GM10248 (cell line): ENCODE measurements at regions not wholly inside any gene's neighbourhood (a gene's known extent, or its start where the extent isn't known, plus 50 kb on each side); places are given as distances from the start of the nearest gene placed in this dataset.
"Not testable (repeated sequence)": the region's sequence is repeated elsewhere in the genome, so short reads cannot be mapped to it uniquely, and the experiment has no call there.

ENCODE experiments used
- CTCF ChIA-PET: fragments of 300-600 bp; sonication (Branson Sonifier 250); formaldehyde crosslinking; extraction: SDS; loops from one replicate; lab custom pipeline; 2021; ENCODE audit warnings: antibody characterized with exemption; lab: Yijun Ruan, JAX
- POLR2A ChIA-PET: fragments of 350-650 bp; sonication (Branson Sonifier 250); formaldehyde crosslinking; extraction: SDS; loops from one replicate; lab custom pipeline; 2020; ENCODE audit warnings: antibody characterized with exemption; lab: Yijun Ruan, JAX
- DNase-seq: peaks from one replicate; pipeline ENCODE4 v3.0.0; 2012; ENCODE audit errors: extremely low spot score
- CTCF ChIP-seq: IDR thresholded peaks from 2 replicates; pipeline ENCODE4 v1.5.1; 2012; ENCODE audit warnings: mild to moderate bottlenecking, low read depth; ENCODE audit errors: extremely low read depth, missing control alignments, control extremely low read depth

GRCh38 chr14:46108228-46108627, 543.4 kb downstream of the RPL10L start:
- ChIA-PET CTCF (interaction anchor here (1.3 kb wide), 1 partner anchor 13 kb away, joined by 4 read pairs; no protein-coding TSS in a partner anchor), POLR2A (no interaction called here)

GRCh38 chr14:46100901-46101300, 550.7 kb downstream of the RPL10L start:
- CTCF ChIA-PET, DNase-seq, POLR2A ChIA-PET: not testable (repeated sequence)

More at GRCh38 chr14:46108228-46108627, 543.4 kb downstream of the RPL10L start:
- no peak for TF ChIP-seq CTCF
- DNase-seq: no peak

GRCh38 chr14:46091819-46092218, 559.8 kb downstream of the RPL10L start:
- POLR2A ChIA-PET: no interaction called here
- no peak for DNase-seq

GRCh38 chr14:46087604-46088003, 564.0 kb downstream of the RPL10L start:
- TF ChIP-seq CTCF: no peak
- DNase-seq: no peak
- POLR2A ChIA-PET: no interaction called here
- CTCF ChIA-PET: interaction anchor here (2.4 kb wide), 1 partner anchor 19 kb away, joined by 5 read pairs; no protein-coding TSS in a partner anchor

More at GRCh38 chr14:46091819-46092218, 559.8 kb downstream of the RPL10L start:
- CTCF ChIA-PET: no interaction called here
- TF ChIP-seq CTCF: no peak

GRCh38 chr14:46074061-46074460, 577.5 kb downstream of the RPL10L start:
- no peak for DNase-seq
- no peak for TF ChIP-seq CTCF
- CTCF ChIA-PET: no interaction called here
- POLR2A ChIA-PET: no interaction called here

GRCh38 chr14:46063872-46064271, 587.7 kb downstream of the RPL10L start:
- no peak for TF ChIP-seq CTCF
- no peak for DNase-seq
- CTCF ChIA-PET: interaction anchor here (1.3 kb wide), 1 partner anchor 12 kb away, joined by 4 read pairs; no protein-coding TSS in a partner anchor
- POLR2A ChIA-PET: no interaction called here

- CTCF ChIA-PET: no interaction called here
- POLR2A ChIA-PET: no interaction called here
- TF ChIP-seq CTCF: no peak
- no peak for DNase-seq
Observed at GRCh38 chr14:46058964-46059563, 592.5 kb downstream of the RPL10L start.
